ENCODE measurements at regions not wholly inside any gene's neighbourhood (a gene's known extent, or its start where the extent isn't known, plus 50 kb on each side); places are given as distances from the start of the nearest gene placed in this dataset.

DNA sequence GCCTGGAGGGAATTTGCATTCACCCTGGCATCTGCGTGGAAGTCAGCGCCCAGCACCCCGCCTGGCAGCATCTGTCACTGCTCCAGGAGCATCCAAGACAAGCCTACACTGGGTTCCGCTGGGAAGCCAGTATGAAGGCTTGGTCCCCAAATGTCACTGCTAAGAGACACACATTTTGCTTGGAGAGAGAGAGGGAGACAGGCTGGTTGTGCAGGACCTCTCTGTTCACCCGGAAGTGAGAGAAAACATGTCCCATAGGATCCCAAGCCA is 119.5 kb downstream of the SEC23IP start:
- H4K20me1 ChIP-seq (replicated peaks; ENCODE audit: control insufficient read depth, insufficient read depth, low read length), result no peaks in the 10 kb centered on the region
- no peak for FAIRE-seq
- TF ChIP-seq DPF2 (IDR thresholded peaks at IDR 0.05) (no peak), PHF21A (IDR thresholded peaks at IDR 0.05; ENCODE audit: borderline replicate concordance, low read depth) (no peak), SRSF9 (IDR thresholded peaks at IDR 0.05; ENCODE audit: borderline replicate concordance, low read depth, low read length) (no peak), NFIX (CRISPR knock-in tag; IDR thresholded peaks at IDR 0.05; ENCODE audit: low read depth) (no peak), COPS2 (conservative IDR thresholded peaks at IDR 0.05) (no peak), ASH1L (IDR thresholded peaks at IDR 0.05; ENCODE audit: borderline replicate concordance, low read depth, partially characterized antibody) (no peak), BRD4 (IDR thresholded peaks at IDR 0.05) (no peak), TRIM28 (IDR thresholded peaks at IDR 0.05) (no peak), ZNF175 (CRISPR knock-in tag; IDR thresholded peaks at IDR 0.05; ENCODE audit: low read depth) (no peak), NONO (IDR thresholded peaks at IDR 0.05; ENCODE audit: low read depth in 2 of 2, low read length in 1 of 2) (no peak), HDGF (IDR thresholded peaks at IDR 0.05) (no peak), EP300 (IDR thresholded peaks at IDR 0.05; ENCODE audit: low read length) (no peak), EWSR1 (IDR thresholded peaks at IDR 0.05; ENCODE audit: borderline replicate concordance, low read depth, partially characterized antibody) (no peak), MTF1 (CRISPR knock-in tag; IDR thresholded peaks at IDR 0.05; ENCODE audit: borderline replicate concordance) (no peak), WHSC1 (IDR thresholded peaks at IDR 0.05; ENCODE audit: low read length) (no peak), HEY1 (CRISPR knock-in tag; IDR thresholded peaks at IDR 0.05; ENCODE audit: borderline replicate concordance) (no peak)
- DNase-seq (ENCODE audit: extremely low read depth in 1 of 4, low spot score in 3 of 4), result no peak
- H3K79me2 ChIP-seq (ENCODE audit: control insufficient read depth, insufficient read depth, low read length), result no peaks in the 10 kb centered on the region
- intact Hi-C loops (cut with micrococcal nuclease) (no loop called here), in situ Hi-C loops (cut with MboI) (no loop called here)
- ChIA-PET CTCF (ENCODE audit: low intra/inter-chr PET ratio) (no interaction called here), POLR2A (no interaction called here)
- ATAC-seq, result no peak
- no peak overlapping the region for H3K27ac ChIP-seq (ENCODE audit: extremely low read depth, low read depth, low read length)
- H3K4me2 ChIP-seq (ENCODE audit: insufficient read depth, low read length), result no peak overlapping the region
- peaks cover 0 to 6% of the 10 kb centered on the region in 2 experiments; a peak in 1 of 5 replicates for H3K4me1 ChIP-seq (replicated peaks in 1 of 2; ENCODE audit: control insufficient read depth in 2 of 2, insufficient read depth in 2 of 2, low read length in 2 of 2)
- H3K27me3 ChIP-seq (ENCODE audit: control insufficient read depth in 2 of 2, insufficient read depth in 2 of 2, low read length in 2 of 2), result peaks cover 0 to 14% of the 10 kb centered on the region in 2 experiments; a peak in 2 of 5 replicates
- H2AFZ ChIP-seq (ENCODE audit: low read depth, low read length), result no peak overlapping the region
- H3K9me1 ChIP-seq (ENCODE audit: control insufficient read depth, insufficient read depth, low read length), result no peaks in the 10 kb centered on the region
- no peak overlapping the region for H3K4me3 ChIP-seq
- BruUV-seq (replicated peaks), result no TSS peak
- no peaks in the 10 kb centered on the region for H3K9me3 ChIP-seq (replicated peaks; ENCODE audit: control insufficient read depth, insufficient read depth, low read depth, low read length)
- WGBS (ENCODE audit: insufficient coverage, low coverage, missing lambda C conversion rate), result 0% methylated on average over 5 of the region's 5 CpGs
- no peak overlapping the region for H3K9ac ChIP-seq (ENCODE audit: insufficient read depth in 1 of 2, low read depth in 2 of 2, low read length in 2 of 2)
- H3K36me3 ChIP-seq (ENCODE audit: control insufficient read depth, insufficient read depth, low read length), result no peaks in the 10 kb centered on the region
